A673 (cell line): ENCODE measurements at regions not wholly inside any gene's neighbourhood (a gene's known extent, or its start where the extent isn't known, plus 50 kb on each side); places are given as distances from the start of the nearest gene placed in this dataset.
"Not testable (repeated sequence)": the region's sequence is repeated elsewhere in the genome, so short reads cannot be mapped to it uniquely, and the experiment has no call there.

ENCODE experiments used
- BruUV-seq: library from RNA; stranded (reverse); fragments of 400-500 nt; replicated peaks from 2 replicates; lab custom pipeline; 2021; lab: Mats Ljungman, UMichigan
- CTCF ChIA-PET: fragments of 300-600 bp; sonication (Branson Sonifier 250); formaldehyde crosslinking; loops from one replicate; lab custom pipeline; 2022; ENCODE audit warnings: antibody characterized with exemption; lab: Charles Lee
- POLR2A ChIA-PET: fragments of 300-600 bp; sonication (Branson Sonifier 250); formaldehyde crosslinking; loops from one replicate; lab custom pipeline; 2022; ENCODE audit warnings: antibody characterized with exemption; ENCODE audit not compliant: low non-redundant PET; lab: Charles Lee
- DNase-seq: peaks from one replicate; pipeline ENCODE4 v3.0.0-alpha.2; 2015; ENCODE audit warnings: low spot score
- H3K27ac ChIP-seq: fragments of 200-600 bp; sonication (generic); 2 replicates; pipeline ENCODE4 v1.5.1; 2016; ENCODE audit warnings: mixed run types, low read depth, mild to moderate bottlenecking, mixed read lengths, antibody characterized with exemption, low read length; ENCODE audit not compliant: poor library complexity, severe bottlenecking
- H3K27me3 ChIP-seq: fragments of 200-600 bp; sonication (generic); replicated peaks from 2 replicates; pipeline ENCODE4 v1.6.1; 2017; ENCODE audit warnings: mixed run types, low read depth, mild to moderate bottlenecking, mixed read lengths, antibody characterized with exemption, low read length; ENCODE audit not compliant: insufficient read depth, poor library complexity
- H3K36me3 ChIP-seq: fragments of 200-600 bp; sonication (generic); 2 replicates; pipeline ENCODE4 v1.6.1; 2016; ENCODE audit warnings: mixed run types, mild to moderate bottlenecking, mixed read lengths, antibody characterized with exemption, low read length; ENCODE audit not compliant: insufficient read depth, poor library complexity, severe bottlenecking
- H3K4me1 ChIP-seq: fragments of 200-600 bp; sonication (generic); 2 replicates; pipeline ENCODE4 v1.6.1; 2017; ENCODE audit warnings: mixed run types, mild to moderate bottlenecking, mixed read lengths, antibody characterized with exemption, low read length; ENCODE audit not compliant: insufficient read depth, poor library complexity, severe bottlenecking
- H3K4me3 ChIP-seq: fragments of 200-600 bp; sonication (generic); 2 replicates; pipeline ENCODE4 v1.5.1; 2016; ENCODE audit warnings: low read depth, mixed run types, mild to moderate bottlenecking, mixed read lengths, low read length; ENCODE audit not compliant: poor library complexity, severe bottlenecking
- H3K9me3 ChIP-seq: fragments of 200-600 bp; sonication (generic); 2 replicates; pipeline ENCODE4 v1.6.1; 2016; ENCODE audit warnings: mixed run types, low read depth, mild to moderate bottlenecking, mixed read lengths, antibody characterized with exemption, low read length; ENCODE audit not compliant: poor library complexity, severe bottlenecking
- CTCF ChIP-seq: fragments of 300-800, 200-600 bp; sonication (generic); conservative IDR thresholded peaks from 2 replicates; pipeline ENCODE4 v1.5.1; 2017; ENCODE audit warnings: low read depth, mild to moderate bottlenecking, antibody characterized with exemption, low read length, moderate library complexity, mixed read lengths
- EZH2 ChIP-seq: fragments of 200-600 bp; sonication (generic); IDR thresholded peaks from 2 replicates; pipeline ENCODE4 v1.6.1; 2017; ENCODE audit warnings: borderline replicate concordance, low read depth, mild to moderate bottlenecking, mixed read lengths, antibody characterized with exemption, low read length; ENCODE audit not compliant: poor library complexity, severe bottlenecking
- intact Hi-C: fragments of 100-400 bp; cut with micrococcal nuclease; formaldehyde crosslinking; loops from one replicate; pipeline ENCODE4 v1.10.0; 2022; ENCODE audit not compliant: unreplicated experiment

DNA sequence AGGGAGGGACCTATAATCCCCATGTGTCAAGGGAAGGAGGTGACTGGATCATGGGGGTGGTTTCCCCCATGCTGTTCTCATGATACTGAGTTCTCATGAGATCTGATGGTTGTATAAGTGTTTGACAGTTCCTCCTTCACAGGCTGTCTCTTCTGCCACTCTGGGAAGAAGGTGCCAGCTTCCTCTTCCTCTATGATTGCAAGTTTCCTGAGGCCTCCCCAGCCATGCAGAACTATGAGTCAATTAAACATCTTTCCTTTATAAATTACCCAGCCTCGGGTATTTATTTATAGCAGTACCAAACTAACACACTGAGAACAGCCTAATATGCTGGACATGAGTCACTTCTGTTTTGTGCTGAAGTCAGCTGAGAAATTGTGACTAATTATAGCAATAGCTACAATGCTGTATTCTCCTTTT, 656.9 kb upstream of the CPEB2 start:
- no peaks in the 10 kb centered on the region for H3K27me3 ChIP-seq

GRCh38 chr4:14347526-14347925, 654.8 kb upstream of the CPEB2 start:
- H3K36me3 ChIP-seq = no peaks in the 10 kb centered on the region
- DNase-seq = no peak
- H3K4me3 ChIP-seq = no peak overlapping the region
- H3K27ac ChIP-seq = no peak overlapping the region
- intact Hi-C loops = no loop called here
- BruUV-seq = no TSS peak
- H3K4me1 ChIP-seq = peaks cover 6% of the 10 kb centered on the region
- CTCF ChIA-PET = no interaction called here
- TF ChIP-seq CTCF (no peak), EZH2 (no peak)
- H3K27me3 ChIP-seq = no peaks in the 10 kb centered on the region
- H3K9me3 ChIP-seq = no peaks in the 10 kb centered on the region
- POLR2A ChIA-PET = no interaction called here

More for the DNA sequence above, 656.9 kb upstream of the CPEB2 start:
- intact Hi-C loops = no loop called here
- POLR2A ChIA-PET = no interaction called here
- Histone ChIP-seq H3K9me3 (no peaks in the 10 kb centered on the region), H3K36me3 (no peaks in the 10 kb centered on the region), H3K27ac (no peak overlapping the region), H3K4me3 (no peak overlapping the region), H3K4me1 (peaks cover 12% of the 10 kb centered on the region)
- BruUV-seq = no TSS peak
- CTCF ChIA-PET = no interaction called here
- TF ChIP-seq EZH2 (no peak), CTCF (no peak)
- DNase-seq = peak; percentile 39

DNA sequence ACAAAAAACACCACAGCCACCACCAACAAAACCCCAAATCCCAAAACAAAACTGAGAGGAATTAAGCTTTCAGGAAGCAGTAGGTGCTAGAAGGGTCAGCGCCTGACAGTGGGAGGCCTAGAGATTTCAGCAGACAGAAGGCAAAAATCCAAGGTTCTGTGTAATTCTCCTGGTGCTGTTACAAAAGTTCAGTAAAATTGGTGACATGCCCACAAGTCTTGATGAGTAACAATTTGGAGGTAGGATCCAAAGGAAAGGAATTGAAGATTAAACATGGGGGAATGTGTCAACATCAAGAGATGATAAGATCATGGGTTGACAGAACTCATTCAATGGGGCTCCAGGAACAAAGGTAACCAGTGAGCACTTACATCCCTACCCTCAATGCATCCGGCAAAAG, 653.8 kb upstream of the CPEB2 start:
- Histone ChIP-seq H3K9me3 (no peaks in the 10 kb centered on the region), H3K4me1 (peaks cover 5% of the 10 kb centered on the region), H3K36me3 (no peaks in the 10 kb centered on the region), H3K27me3 (no peaks in the 10 kb centered on the region), H3K27ac (no peak overlapping the region), H3K4me3 (no peak overlapping the region)
- TF ChIP-seq CTCF (no peak), EZH2 (no peak)
- POLR2A ChIA-PET = no interaction called here
- no TSS peak for BruUV-seq
- CTCF ChIA-PET = interaction anchor here (0.6 kb wide), 1 partner anchor 1625 kb away, joined by 3 read pairs; no protein-coding TSS in a partner anchor
- DNase-seq = no peak
- intact Hi-C loops = no loop called here

GRCh38 chr4:14358544-14359160, 643.6 kb upstream of the CPEB2 start:
- H3K27me3 ChIP-seq, H3K4me3 ChIP-seq, BruUV-seq, H3K9me3 ChIP-seq, DNase-seq, intact Hi-C loops, H3K4me1 ChIP-seq, CTCF ChIA-PET, H3K36me3 ChIP-seq, H3K27ac ChIP-seq, POLR2A ChIA-PET: not testable (repeated sequence)
